Spleen (tissue), 7 donors: ENCODE measurements at regions not wholly inside any gene's neighbourhood (a gene's known extent, or its start where the extent isn't known, plus 50 kb on each side); places are given as distances from the start of the nearest gene placed in this dataset.

Experiments
- POLR2A ChIP-seq, 3 donors: fragments of 450-650 bp; IDR thresholded peaks; one replicate each; pipeline ENCODE4 v1.5.1; 2017; ENCODE audit warnings: antibody characterized with exemption in 3 of 3, mild to moderate bottlenecking in 1 of 3
- POLR2AphosphoS5 ChIP-seq, 3 donors: sonication (generic); formaldehyde crosslinking; IDR thresholded peaks; one replicate each; pipeline ENCODE4 v1.5.1; 2017; ENCODE audit warnings: antibody characterized with exemption in 3 of 3
- TF ChIP-seq, protein P1 (sequence below), 11 experiments: fragments of 200-600 bp in 7 of 11; fragments of 450-650 bp in 4 of 11; sonication (generic) in 4 of 11; IDR thresholded peaks in 8 of 11; conservative IDR thresholded peaks in 3 of 11; 1 replicate in 7 of 11; 2 replicates in 4 of 11; pipeline versions ENCODE4 v1.4.0 to v1.8.0; 2016 to 2021; ENCODE audit warnings: antibody characterized with exemption in 11 of 11, inconsistent platforms in 4 of 11, mild to moderate bottlenecking in 1 of 11
- donor health status: DM: no; HTN: no; CAD: no; lungs with moderate emphysema.
- donor health status: DM: no; HTN: no; CAD: no.
- donor health status: DM: no; HTN: no; CAD: no.

DNA sequence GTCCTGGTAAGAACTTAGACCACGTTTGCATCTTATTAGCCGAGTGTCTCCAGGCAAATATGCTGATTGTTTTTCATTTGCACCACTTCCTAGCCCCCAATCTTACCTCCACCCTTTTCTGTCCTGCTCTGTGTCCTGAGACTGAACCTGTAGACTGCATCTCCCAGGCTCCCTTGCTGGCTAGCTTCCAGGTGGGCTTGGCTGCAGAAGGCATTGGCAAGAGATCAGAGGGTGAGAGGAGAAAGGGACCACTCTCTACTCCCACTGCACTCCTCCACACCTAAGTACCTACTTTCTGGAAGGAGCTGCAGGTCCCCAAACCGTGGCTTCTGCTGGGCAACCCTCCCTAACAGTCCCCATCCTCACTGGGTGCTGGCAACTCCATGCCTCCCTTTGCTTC is 59.9 kb upstream of the XPA start:
- TF ChIP-seq POLR2AphosphoS5 (IDR thresholded peaks at IDR 0.05) (no peak), POLR2A (IDR thresholded peaks at IDR 0.05) (no peak)
- TF ChIP-seq, protein P1, sequence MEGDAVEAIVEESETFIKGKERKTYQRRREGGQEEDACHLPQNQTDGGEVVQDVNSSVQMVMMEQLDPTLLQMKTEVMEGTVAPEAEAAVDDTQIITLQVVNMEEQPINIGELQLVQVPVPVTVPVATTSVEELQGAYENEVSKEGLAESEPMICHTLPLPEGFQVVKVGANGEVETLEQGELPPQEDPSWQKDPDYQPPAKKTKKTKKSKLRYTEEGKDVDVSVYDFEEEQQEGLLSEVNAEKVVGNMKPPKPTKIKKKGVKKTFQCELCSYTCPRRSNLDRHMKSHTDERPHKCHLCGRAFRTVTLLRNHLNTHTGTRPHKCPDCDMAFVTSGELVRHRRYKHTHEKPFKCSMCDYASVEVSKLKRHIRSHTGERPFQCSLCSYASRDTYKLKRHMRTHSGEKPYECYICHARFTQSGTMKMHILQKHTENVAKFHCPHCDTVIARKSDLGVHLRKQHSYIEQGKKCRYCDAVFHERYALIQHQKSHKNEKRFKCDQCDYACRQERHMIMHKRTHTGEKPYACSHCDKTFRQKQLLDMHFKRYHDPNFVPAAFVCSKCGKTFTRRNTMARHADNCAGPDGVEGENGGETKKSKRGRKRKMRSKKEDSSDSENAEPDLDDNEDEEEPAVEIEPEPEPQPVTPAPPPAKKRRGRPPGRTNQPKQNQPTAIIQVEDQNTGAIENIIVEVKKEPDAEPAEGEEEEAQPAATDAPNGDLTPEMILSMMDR (IDR thresholded peaks at IDR 0.05 in 8 of 11, conservative IDR thresholded peaks at IDR 0.05 in 3 of 11): no peak
